ENCODE measurements at regions not wholly inside any gene's neighbourhood (a gene's known extent, or its start where the extent isn't known, plus 50 kb on each side); places are given as distances from the start of the nearest gene placed in this dataset.

DNA sequence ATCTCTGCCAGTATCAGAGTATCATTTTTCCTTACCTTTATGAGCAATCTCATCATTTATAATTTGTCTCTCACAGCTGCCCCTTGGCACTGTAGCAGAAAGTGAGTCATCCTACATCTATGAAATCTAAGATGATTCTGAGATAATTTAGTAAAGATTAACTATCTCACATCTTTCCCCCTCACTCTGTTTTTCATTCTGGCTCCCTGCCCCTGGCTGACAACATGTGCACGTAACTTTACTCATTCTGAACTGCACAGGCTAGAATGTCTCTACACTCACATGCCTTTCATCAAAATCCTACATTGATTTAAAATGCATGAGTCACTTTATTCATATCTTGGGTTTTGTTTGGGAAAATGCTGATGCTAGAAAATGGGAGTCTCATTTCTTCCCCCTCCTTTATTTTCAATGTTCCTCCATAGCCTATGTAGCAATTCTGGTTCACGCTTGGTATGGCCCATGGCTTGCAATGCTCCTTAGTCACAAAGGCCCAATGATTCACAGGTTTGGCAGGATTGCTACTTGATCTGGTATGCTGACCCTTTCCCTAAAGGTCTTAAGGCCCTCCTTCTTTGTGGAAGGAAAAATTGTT is 838.5 kb downstream of the TUSC7 start:
- Mint-ChIP-seq H3K27me3 (ENCODE audit: insufficient read depth) (no peaks in the 10 kb centered on the region), H3K4me1 (ENCODE audit: low read depth) (no peaks in the 10 kb centered on the region), H3K4me3 (no peak overlapping the region), H3K9me3 (no peaks in the 10 kb centered on the region), H3K36me3 (ENCODE audit: low read depth) (no peaks in the 10 kb centered on the region), H3K27ac (no peak overlapping the region)
- DNase-seq (ENCODE audit: low spot score): no peak
- intact Hi-C loops (cut with micrococcal nuclease): no loop called here

DNA sequence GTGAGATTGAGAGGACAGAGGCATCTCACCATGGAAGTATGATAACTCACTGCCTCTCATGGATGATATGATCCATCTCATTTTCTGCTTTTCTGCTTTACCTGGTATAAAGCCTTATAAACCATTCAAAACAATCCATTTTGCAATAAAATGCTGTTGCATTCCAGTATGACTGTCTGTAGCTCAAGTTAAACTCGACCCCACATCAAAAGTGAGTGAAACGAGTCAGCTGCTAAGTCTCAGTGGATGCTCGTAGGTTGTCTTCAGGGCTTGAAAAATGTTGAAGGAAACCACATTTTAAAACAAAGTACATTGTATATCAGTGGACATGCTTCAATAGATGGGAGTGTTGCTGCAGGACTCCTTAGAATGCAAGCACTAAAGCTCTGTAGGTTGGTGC is 839.0 kb downstream of the TUSC7 start:
- DNase-seq (ENCODE audit: low spot score): no peak
- no peaks in the 10 kb centered on the region for H3K27me3 Mint-ChIP-seq (ENCODE audit: insufficient read depth)
- no peaks in the 10 kb centered on the region for H3K9me3 Mint-ChIP-seq

DNA sequence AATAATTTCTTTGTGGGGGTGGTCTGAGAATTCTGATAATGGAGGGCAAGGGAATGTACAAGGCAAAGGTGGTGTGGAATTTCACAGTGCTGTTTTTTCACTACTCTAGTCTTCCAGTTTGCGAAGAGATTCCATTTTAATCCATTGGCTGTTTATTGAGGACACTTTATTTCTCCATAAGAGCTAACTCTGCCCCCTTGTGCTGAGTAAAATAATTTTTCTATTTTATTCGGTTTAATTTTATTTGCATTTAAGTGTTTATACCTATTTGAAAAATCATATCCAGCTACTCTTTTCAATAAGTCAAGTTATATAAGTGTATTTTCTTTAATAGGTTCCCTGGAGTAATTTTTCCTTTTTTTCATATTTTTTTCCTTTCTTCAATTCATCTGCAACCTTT is 840.1 kb downstream of the TUSC7 start:
- no peak for DNase-seq (ENCODE audit: low spot score)
- H3K9me3 Mint-ChIP-seq: peaks cover 3% of the 10 kb centered on the region
- intact Hi-C loops (cut with micrococcal nuclease): no loop called here
- no peak overlapping the region for H3K27ac Mint-ChIP-seq
- no peak overlapping the region for H3K4me3 Mint-ChIP-seq
- no peaks in the 10 kb centered on the region for H3K4me1 Mint-ChIP-seq (ENCODE audit: low read depth)
- H3K36me3 Mint-ChIP-seq (ENCODE audit: low read depth): no peaks in the 10 kb centered on the region
- no peaks in the 10 kb centered on the region for H3K27me3 Mint-ChIP-seq (ENCODE audit: insufficient read depth)

More for the DNA sequence above, 839.0 kb downstream of the TUSC7 start:
- no peak overlapping the region for H3K27ac Mint-ChIP-seq
- no peaks in the 10 kb centered on the region for H3K36me3 Mint-ChIP-seq (ENCODE audit: low read depth)
- no peaks in the 10 kb centered on the region for H3K4me1 Mint-ChIP-seq (ENCODE audit: low read depth)
- intact Hi-C loops (cut with micrococcal nuclease): no loop called here
- H3K4me3 Mint-ChIP-seq: no peak overlapping the region

DNA sequence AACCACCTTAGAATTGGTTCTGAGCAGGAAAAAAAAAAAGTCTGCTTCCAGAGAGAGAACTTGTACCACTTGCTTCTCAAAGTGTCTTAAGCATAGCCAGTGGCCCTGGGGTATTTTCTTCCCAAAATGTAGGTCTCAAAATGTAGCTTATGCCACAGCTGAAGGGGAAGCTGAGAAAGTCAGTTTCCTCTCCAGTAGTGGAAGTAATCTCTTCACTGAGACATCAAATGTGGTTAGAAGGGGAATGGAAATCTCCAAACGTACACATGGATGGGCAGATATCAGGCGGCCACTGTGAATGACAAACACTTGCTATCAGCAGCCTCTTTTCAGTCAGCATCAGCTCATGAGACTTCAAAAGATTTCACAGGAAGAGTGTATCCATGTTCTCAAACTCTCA is 841.2 kb downstream of the TUSC7 start:
- no peak for DNase-seq (ENCODE audit: low spot score)
- Mint-ChIP-seq H3K9me3 (peaks cover 3% of the 10 kb centered on the region), H3K4me1 (ENCODE audit: low read depth) (no peaks in the 10 kb centered on the region), H3K36me3 (ENCODE audit: low read depth) (no peaks in the 10 kb centered on the region), H3K27ac (no peak overlapping the region), H3K27me3 (ENCODE audit: insufficient read depth) (no peaks in the 10 kb centered on the region), H3K4me3 (no peak overlapping the region)
- intact Hi-C loops (cut with micrococcal nuclease): no loop called here

DNA sequence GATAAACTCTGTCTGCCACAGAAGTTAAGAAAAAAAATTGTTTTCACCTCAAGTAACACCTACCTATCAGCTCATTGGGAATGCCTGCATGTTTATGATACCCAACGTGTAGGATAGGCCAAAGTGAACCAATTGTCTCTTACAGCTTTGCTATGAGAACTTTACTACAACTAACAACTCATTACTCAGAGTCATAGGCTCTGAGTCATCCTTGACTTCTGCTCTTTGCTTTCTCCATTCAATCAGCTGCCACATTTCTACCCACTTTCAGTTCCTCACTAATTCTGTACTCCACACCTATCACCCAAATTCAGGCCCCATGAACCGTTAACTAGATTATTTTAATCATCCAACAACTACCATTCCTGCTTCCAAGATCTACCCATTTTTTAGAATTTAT is 843.9 kb downstream of the TUSC7 start:
- Mint-ChIP-seq H3K4me1 (ENCODE audit: low read depth) (no peaks in the 10 kb centered on the region), H3K27ac (no peak overlapping the region), H3K4me3 (no peak overlapping the region), H3K27me3 (ENCODE audit: insufficient read depth) (no peaks in the 10 kb centered on the region), H3K9me3 (peaks cover 12% of the 10 kb centered on the region), H3K36me3 (ENCODE audit: low read depth) (no peaks in the 10 kb centered on the region)
- intact Hi-C loops (cut with micrococcal nuclease): no loop called here
- no peak for DNase-seq (ENCODE audit: low spot score)

DNA sequence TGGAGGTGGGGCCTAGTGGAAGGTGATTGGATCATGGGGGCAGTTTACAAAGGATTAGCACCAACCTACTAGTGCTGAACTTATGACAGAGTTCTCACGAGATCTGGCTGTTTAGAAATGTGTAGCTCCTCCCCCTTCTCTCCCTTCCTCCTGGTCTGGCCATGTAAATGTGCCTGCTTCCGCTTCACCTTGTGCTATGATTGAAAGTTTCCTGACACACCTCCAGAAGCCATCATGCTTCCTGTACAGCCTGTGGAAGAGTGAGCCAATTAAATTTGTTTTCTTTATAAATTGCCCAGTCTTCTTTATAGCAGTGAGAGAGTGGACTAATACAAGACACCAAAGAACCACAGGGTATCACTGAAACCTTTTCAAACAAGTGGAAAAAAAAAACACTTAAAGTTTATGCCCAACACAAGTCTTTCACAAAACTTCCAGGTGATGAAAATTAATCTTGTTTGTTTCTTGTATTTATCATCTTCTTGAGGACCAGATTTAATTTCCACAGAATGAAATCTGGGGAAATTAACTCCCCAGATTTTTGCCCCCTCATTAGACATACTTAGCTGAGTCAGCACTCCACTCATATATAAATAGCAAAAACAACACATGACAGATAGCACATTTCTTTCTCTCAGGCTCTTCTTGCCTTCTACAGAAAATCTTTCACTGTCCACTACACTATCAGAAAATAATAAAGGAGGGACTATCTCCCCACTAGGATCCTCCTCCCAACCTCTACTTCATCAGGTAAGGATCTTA is 847.2 kb downstream of the TUSC7 start:
- intact Hi-C loops (cut with micrococcal nuclease): no loop called here
- no peaks in the 10 kb centered on the region for H3K36me3 Mint-ChIP-seq (ENCODE audit: low read depth)
- no peaks in the 10 kb centered on the region for H3K27me3 Mint-ChIP-seq (ENCODE audit: insufficient read depth)
- no peaks in the 10 kb centered on the region for H3K4me1 Mint-ChIP-seq (ENCODE audit: low read depth)
- peaks cover 12% of the 10 kb centered on the region for H3K9me3 Mint-ChIP-seq
- no peak overlapping the region for H3K4me3 Mint-ChIP-seq
- no peak for DNase-seq (ENCODE audit: low spot score)
- H3K27ac Mint-ChIP-seq: no peak overlapping the region

DNA sequence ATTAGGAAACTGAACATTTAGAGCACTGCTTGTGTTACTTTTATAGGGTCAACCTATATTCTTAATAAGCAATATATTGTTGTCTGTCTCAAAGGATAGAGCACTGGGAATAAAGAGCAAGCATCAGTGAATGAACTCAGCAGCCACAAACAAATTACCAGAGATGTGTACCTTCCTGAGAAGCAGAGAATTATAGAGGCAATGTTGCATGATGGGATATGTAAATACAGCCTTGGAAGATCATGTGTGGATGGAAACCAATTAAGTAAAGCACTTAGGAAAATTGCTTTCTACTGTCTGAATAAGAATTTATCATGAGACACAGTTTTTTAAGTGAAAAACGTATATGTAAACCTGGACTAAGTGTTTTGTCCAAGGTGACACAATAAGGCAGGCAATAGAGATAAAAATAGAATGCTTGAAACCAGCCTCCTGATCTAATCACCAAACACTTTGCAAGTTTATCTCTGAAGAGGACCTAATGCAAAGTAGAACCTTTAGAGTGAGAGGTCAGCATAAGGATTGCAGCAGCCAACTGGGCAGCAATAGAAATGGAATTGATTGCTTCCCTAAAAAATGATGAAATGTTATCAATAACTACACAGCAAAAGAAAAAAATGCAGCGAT is 848.0 kb downstream of the TUSC7 start:
- no peak overlapping the region for H3K27ac Mint-ChIP-seq
- H3K4me1 Mint-ChIP-seq (ENCODE audit: low read depth): no peaks in the 10 kb centered on the region
- H3K4me3 Mint-ChIP-seq: no peak overlapping the region
- intact Hi-C loops (cut with micrococcal nuclease): no loop called here
- H3K27me3 Mint-ChIP-seq (ENCODE audit: insufficient read depth): no peaks in the 10 kb centered on the region
- peaks cover 12% of the 10 kb centered on the region for H3K9me3 Mint-ChIP-seq
- H3K36me3 Mint-ChIP-seq (ENCODE audit: low read depth): no peaks in the 10 kb centered on the region
- no peak for DNase-seq (ENCODE audit: low spot score)

DNA sequence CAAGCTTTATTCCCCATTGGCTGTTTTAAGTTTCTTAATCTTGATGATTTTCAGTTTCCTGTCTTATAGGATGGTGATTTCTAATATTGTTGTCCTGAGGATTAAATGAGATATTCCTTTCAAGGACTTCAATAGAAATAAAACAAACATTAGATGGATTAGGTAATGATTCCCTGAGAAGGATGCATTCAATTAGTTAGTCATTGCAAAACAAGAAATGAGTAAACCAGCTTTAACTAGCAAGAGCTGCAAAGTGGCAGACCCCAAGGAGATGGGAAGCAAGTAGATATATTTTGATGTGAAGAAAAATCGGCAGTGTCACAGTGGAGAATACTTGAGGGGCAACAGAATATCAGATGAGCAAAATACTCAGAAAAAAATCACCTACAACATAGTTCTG is 849.1 kb downstream of the TUSC7 start:
- peaks cover 12% of the 10 kb centered on the region for H3K9me3 Mint-ChIP-seq
- no peak overlapping the region for H3K4me3 Mint-ChIP-seq
- no peak for DNase-seq (ENCODE audit: low spot score)
- H3K27me3 Mint-ChIP-seq (ENCODE audit: insufficient read depth): no peaks in the 10 kb centered on the region
- no peaks in the 10 kb centered on the region for H3K4me1 Mint-ChIP-seq (ENCODE audit: low read depth)
- no peak overlapping the region for H3K27ac Mint-ChIP-seq
- intact Hi-C loops (cut with micrococcal nuclease): no loop called here
- H3K36me3 Mint-ChIP-seq (ENCODE audit: low read depth): no peaks in the 10 kb centered on the region

DNA sequence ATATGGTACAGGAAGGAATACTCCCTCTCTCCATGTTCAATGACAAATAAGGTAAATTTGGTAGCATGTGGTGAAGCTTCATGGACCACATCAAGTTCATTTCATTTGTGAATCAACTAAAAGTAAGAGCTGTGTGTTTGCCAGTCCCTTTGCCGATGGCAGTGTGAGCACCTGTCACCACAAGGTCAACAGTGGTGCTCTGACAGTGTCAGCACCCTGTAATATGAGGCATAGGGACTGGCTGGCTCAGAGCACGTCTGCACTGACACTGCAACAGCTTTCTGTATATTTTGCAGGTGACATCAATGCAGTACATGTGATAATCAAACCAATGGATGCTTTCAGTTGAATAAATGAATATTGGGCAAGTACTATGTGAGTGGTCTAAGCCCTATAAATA is 852.4 kb downstream of the TUSC7 start:
- Mint-ChIP-seq H3K4me1 (ENCODE audit: low read depth) (no peaks in the 10 kb centered on the region), H3K27ac (no peak overlapping the region), H3K9me3 (peaks cover 1% of the 10 kb centered on the region), H3K36me3 (ENCODE audit: low read depth) (no peaks in the 10 kb centered on the region), H3K4me3 (no peak overlapping the region), H3K27me3 (ENCODE audit: insufficient read depth) (no peaks in the 10 kb centered on the region)
- no peak for DNase-seq (ENCODE audit: low spot score)
- intact Hi-C loops (cut with micrococcal nuclease): no loop called here

DNA sequence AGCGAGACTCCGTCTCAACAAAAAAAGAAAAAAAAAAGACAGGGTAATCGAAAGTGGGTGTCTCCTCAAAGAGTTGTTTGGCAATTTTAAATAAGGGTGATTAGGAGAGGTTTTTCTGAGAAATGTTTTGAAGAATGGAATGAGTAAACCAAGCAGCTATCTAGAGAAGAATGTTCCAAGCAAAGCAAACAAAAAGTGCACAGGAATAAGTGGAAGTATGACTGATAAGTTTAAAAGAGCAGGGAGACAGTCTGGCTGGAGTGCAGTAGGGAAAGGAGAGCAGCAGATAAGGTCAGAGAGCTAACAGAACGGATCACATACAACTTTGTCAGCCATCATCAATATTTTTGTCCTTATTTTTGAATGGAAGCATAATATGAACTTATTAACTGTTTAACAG is 853.5 kb downstream of the TUSC7 start:
- H3K9me3 Mint-ChIP-seq: no peaks in the 10 kb centered on the region
- no peak overlapping the region for H3K4me3 Mint-ChIP-seq
- no peak overlapping the region for H3K27ac Mint-ChIP-seq
- intact Hi-C loops (cut with micrococcal nuclease): no loop called here
- no peaks in the 10 kb centered on the region for H3K4me1 Mint-ChIP-seq (ENCODE audit: low read depth)
- no peaks in the 10 kb centered on the region for H3K27me3 Mint-ChIP-seq (ENCODE audit: insufficient read depth)
- no peaks in the 10 kb centered on the region for H3K36me3 Mint-ChIP-seq (ENCODE audit: low read depth)
- DNase-seq (ENCODE audit: low spot score): no peak

DNA sequence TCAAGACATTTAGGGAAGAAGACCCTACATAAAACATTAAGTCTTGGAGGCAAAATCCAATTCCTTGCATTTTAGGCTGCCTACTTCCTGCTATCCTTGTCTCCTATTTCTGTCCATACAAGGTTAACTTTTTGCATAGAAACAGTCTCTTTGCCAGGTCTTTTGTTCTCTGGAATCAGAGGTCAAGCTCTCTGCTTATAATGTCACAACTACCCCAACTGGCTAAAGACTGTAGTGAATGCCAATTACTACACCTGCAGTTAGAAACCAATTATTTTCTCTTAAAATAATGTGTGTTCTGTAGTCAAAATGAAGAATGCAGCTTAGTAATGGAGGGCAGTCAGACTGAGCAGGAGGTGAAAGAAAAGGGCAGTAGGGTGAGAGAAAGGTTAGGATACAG is 856.2 kb downstream of the TUSC7 start:
- no peaks in the 10 kb centered on the region for H3K4me1 Mint-ChIP-seq (ENCODE audit: low read depth)
- H3K4me3 Mint-ChIP-seq: no peak overlapping the region
- H3K27ac Mint-ChIP-seq: no peak overlapping the region
- intact Hi-C loops (cut with micrococcal nuclease): no loop called here
- H3K27me3 Mint-ChIP-seq (ENCODE audit: insufficient read depth): no peaks in the 10 kb centered on the region
- no peaks in the 10 kb centered on the region for H3K9me3 Mint-ChIP-seq
- DNase-seq (ENCODE audit: low spot score): no peak
- no peaks in the 10 kb centered on the region for H3K36me3 Mint-ChIP-seq (ENCODE audit: low read depth)

DNA sequence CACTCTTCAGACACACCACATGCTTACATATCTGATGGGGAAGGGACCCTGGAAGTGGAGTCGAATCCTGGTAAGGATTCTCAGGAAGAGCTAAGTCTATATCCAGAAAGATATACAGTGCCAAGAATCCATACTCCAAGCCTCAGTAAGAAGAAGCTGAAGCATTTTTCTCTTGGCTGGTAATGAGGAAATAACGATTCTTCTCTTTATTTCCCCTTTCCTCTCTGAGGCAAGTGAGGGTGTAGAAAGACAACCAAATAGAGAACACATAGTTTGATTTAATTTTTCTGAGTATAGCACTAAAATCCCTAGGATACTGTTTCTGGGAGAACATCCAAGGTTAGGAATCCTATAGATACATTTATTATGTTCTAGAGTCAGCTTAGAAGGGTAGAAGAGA is 857.3 kb downstream of the TUSC7 start:
- no peak overlapping the region for H3K4me3 Mint-ChIP-seq
- H3K4me1 Mint-ChIP-seq (ENCODE audit: low read depth): no peaks in the 10 kb centered on the region
- intact Hi-C loops (cut with micrococcal nuclease): no loop called here
- H3K27ac Mint-ChIP-seq: no peak overlapping the region
- no peak for DNase-seq (ENCODE audit: low spot score)
- no peaks in the 10 kb centered on the region for H3K36me3 Mint-ChIP-seq (ENCODE audit: low read depth)
- no peaks in the 10 kb centered on the region for H3K27me3 Mint-ChIP-seq (ENCODE audit: insufficient read depth)
- no peaks in the 10 kb centered on the region for H3K9me3 Mint-ChIP-seq

DNA sequence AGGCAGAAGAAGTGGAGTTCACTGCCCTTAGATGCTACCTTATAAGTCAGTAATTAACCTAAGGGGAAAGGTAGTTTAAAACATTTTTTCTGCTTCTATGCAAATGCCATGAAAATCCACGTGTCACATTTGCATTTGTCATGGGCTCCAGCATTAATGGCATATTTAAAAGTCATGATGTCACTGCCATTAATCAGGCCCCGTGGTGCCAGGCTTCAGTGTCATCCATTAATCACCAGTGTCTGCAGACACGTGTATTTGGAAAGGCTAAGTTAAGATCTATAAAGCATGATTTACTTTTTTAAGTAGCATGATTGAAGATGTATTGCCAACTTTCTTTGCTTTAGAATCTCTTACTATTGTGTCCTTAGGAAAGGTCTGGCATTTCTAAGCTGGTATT is 857.8 kb downstream of the TUSC7 start:
- Mint-ChIP-seq H3K4me1 (ENCODE audit: low read depth) (no peaks in the 10 kb centered on the region), H3K27me3 (ENCODE audit: insufficient read depth) (no peaks in the 10 kb centered on the region), H3K27ac (no peak overlapping the region), H3K4me3 (no peak overlapping the region), H3K36me3 (ENCODE audit: low read depth) (no peaks in the 10 kb centered on the region), H3K9me3 (no peaks in the 10 kb centered on the region)
- intact Hi-C loops (cut with micrococcal nuclease): no loop called here
- DNase-seq (ENCODE audit: low spot score): no peak
